Uterus (tissue), 3 donors: ENCODE measurements at regions not wholly inside any gene's neighbourhood (a gene's known extent, or its start where the extent isn't known, plus 50 kb on each side); places are given as distances from the start of the nearest gene placed in this dataset.

ENCODE experiments used
- DNase-seq, 2 donors: peaks; one replicate each; pipeline ENCODE4 v3.0.0-alpha.2; 2019 to 2020
- H3K27ac ChIP-seq, 2 donors: fragments of 200-600 bp; sonication (generic); 1 replicate in 1 of 2; 2 replicates in 1 of 2; pipeline ENCODE4 v1.5.1; 2016 to 2018
- H3K27me3 ChIP-seq, 2 donors: fragments of 200-600 bp; sonication (generic); one replicate each; pipeline ENCODE4 v1.5.1; 2018 to 2019; ENCODE audit warnings: control low read depth in 1 of 2
- H3K36me3 ChIP-seq, 2 donors: fragments of 200-600 bp; sonication (generic); one replicate each; pipeline ENCODE4 v1.5.1; 2019; ENCODE audit warnings: control low read depth in 1 of 2
- H3K4me1 ChIP-seq, 2 donors: fragments of 200-600 bp; sonication (generic); one replicate each; pipeline ENCODE4 v1.5.1; 2018 to 2019; ENCODE audit warnings: control low read depth in 1 of 2
- H3K4me3 ChIP-seq, 2 donors: fragments of 200-600 bp; sonication (generic); 1 replicate in 1 of 2; 2 replicates in 1 of 2; pipeline ENCODE4 v1.5.1; 2018 to 2019; ENCODE audit warnings: mild to moderate bottlenecking in 1 of 2
- H3K9me3 ChIP-seq, 2 donors: fragments of 200-600 bp; sonication (generic); one replicate each; pipeline ENCODE4 v1.5.1; 2019; ENCODE audit warnings: control low read depth in 1 of 2
- POLR2A ChIP-seq, 2 donors: fragments of 450-650 bp; IDR thresholded peaks; one replicate each; pipeline ENCODE4 v1.6.1; 2016; ENCODE audit warnings: antibody characterized with exemption in 2 of 2, mild to moderate bottlenecking in 1 of 2, moderate library complexity in 1 of 2
- intact Hi-C: fragments of 100-400 bp; cut with DNase I; formaldehyde crosslinking; loops from one replicate; pipeline ENCODE4 v1.15.1; 2023; ENCODE audit warnings: low total_unique reads
- TF ChIP-seq, protein P1 (sequence below), 4 experiments: fragments of 200-600 bp in 2 of 4; fragments of 450-650 bp in 2 of 4; sonication (generic) in 2 of 4; IDR thresholded peaks; one replicate each; pipeline ENCODE4 v1.5.1; 2016 to 2019; ENCODE audit warnings: antibody characterized with exemption in 4 of 4, mild to moderate bottlenecking in 2 of 4, moderate library complexity in 1 of 4
- donor health status: DM: yes; HTN: yes; CAD: no.

DNA sequence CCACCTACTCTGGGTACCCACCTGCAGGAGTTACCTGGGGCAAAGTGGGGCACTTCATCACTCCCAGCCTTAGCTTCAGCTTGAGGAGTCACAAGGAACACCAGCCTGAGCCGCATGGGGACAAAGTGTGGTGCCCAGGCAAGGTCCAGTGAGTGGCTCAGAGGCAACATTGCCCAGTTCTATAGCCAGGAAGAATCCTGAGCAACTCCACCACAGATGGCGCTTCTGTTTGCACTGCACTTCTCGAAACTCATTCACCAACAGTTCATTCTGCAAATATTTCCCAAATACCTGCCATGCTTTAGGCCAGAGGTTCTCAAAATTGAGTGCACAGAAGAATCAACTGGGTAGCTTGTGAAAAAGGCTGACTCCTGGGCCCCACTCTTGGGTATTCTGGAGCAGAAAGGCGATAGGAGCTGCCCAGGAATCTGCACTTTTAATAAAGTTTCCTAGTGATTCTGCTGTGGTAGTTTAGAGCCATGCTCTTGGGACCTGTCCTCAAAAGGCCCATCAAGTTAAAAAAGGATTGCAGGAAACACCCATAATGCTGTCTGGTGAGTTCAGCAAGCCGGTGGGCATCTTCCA lies 83.1 kb downstream of the VEGFA start:
- Histone ChIP-seq H3K27me3 (no peaks in the 10 kb centered on the region), H3K9me3 (no peaks in the 10 kb centered on the region), H3K4me3 (no peak overlapping the region), H3K4me1 (no peaks in the 10 kb centered on the region), H3K27ac (no peak overlapping the region), H3K36me3 (no peaks in the 10 kb centered on the region)
- TF ChIP-seq, protein P1, sequence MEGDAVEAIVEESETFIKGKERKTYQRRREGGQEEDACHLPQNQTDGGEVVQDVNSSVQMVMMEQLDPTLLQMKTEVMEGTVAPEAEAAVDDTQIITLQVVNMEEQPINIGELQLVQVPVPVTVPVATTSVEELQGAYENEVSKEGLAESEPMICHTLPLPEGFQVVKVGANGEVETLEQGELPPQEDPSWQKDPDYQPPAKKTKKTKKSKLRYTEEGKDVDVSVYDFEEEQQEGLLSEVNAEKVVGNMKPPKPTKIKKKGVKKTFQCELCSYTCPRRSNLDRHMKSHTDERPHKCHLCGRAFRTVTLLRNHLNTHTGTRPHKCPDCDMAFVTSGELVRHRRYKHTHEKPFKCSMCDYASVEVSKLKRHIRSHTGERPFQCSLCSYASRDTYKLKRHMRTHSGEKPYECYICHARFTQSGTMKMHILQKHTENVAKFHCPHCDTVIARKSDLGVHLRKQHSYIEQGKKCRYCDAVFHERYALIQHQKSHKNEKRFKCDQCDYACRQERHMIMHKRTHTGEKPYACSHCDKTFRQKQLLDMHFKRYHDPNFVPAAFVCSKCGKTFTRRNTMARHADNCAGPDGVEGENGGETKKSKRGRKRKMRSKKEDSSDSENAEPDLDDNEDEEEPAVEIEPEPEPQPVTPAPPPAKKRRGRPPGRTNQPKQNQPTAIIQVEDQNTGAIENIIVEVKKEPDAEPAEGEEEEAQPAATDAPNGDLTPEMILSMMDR (IDR thresholded peaks at IDR 0.05): no peak
- no peak for TF ChIP-seq POLR2A (IDR thresholded peaks at IDR 0.05)
- intact Hi-C loops: no loop called here
- no peak for DNase-seq

DNA sequence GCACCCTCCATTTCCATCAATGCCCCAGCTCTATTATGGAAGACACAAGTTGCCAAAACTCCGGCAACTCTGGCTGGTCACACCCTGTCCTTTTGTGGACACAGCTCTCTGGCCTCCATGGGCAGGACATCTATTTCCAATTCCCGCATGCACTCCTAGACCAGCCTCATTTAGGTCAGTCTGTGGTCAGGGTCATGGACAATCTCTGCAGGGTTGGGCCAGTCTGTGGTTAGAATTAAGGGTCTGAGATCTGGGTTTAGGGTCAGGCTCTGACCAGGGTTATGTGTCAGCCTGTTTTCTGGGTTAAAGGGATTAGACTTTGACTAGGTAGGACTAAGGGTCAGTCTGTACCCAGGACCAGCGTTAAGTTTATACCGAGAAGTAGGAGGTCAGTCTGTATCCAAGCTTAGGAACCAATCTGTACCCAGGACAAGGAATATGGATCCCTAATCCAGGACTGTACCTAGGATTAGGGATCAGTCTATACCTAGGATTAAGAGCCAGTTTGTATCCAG lies 82.4 kb downstream of the VEGFA start:
- Histone ChIP-seq H3K27ac (no peak overlapping the region), H3K36me3 (no peaks in the 10 kb centered on the region), H3K9me3 (no peaks in the 10 kb centered on the region), H3K27me3 (no peaks in the 10 kb centered on the region), H3K4me1 (no peaks in the 10 kb centered on the region), H3K4me3 (no peak overlapping the region)
- no peak for DNase-seq
- TF ChIP-seq, protein P1 (IDR thresholded peaks at IDR 0.05): no peak
- TF ChIP-seq POLR2A (IDR thresholded peaks at IDR 0.05): no peak
- intact Hi-C loops: no loop called here

DNA sequence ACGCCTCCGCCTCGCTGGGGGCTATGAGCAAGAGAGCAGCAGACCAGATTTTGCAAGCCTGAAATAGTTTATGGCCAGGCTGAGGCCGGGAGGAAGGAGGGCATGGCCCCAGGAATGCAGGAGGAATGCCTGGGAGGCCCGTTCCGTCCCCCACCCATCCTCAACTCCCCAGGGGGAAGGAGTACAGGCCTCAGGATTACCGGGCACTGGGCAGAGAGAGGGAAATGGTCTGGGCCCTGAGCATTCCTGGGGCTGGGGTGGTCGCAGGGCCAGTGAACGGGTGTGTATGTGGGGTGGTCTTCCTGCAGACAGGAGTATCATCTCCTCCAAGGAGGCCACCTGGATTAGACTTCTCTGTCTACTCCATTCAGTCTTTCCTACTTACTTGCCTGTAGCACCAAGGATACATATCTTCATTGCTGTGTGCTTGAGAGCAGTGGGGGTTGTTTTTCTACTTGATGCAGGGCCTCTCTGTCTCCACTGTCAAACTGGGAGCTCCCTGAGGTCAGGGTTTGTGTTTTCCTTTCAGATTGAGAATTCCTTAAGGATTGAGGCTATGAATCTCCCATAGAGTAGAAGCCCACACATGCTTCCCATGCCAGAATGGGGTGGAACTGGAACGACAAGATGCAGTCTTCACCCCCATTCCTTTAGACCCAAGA lies 81.3 kb downstream of the VEGFA start:
- DNase-seq: no peak
- Histone ChIP-seq H3K36me3 (no peaks in the 10 kb centered on the region), H3K4me3 (no peak overlapping the region), H3K27me3 (no peaks in the 10 kb centered on the region), H3K4me1 (no peaks in the 10 kb centered on the region), H3K27ac (no peak overlapping the region), H3K9me3 (no peaks in the 10 kb centered on the region)
- intact Hi-C loops: no loop called here
- TF ChIP-seq POLR2A (IDR thresholded peaks at IDR 0.05): no peak
- TF ChIP-seq, protein P1 (IDR thresholded peaks at IDR 0.05): no peak

DNA sequence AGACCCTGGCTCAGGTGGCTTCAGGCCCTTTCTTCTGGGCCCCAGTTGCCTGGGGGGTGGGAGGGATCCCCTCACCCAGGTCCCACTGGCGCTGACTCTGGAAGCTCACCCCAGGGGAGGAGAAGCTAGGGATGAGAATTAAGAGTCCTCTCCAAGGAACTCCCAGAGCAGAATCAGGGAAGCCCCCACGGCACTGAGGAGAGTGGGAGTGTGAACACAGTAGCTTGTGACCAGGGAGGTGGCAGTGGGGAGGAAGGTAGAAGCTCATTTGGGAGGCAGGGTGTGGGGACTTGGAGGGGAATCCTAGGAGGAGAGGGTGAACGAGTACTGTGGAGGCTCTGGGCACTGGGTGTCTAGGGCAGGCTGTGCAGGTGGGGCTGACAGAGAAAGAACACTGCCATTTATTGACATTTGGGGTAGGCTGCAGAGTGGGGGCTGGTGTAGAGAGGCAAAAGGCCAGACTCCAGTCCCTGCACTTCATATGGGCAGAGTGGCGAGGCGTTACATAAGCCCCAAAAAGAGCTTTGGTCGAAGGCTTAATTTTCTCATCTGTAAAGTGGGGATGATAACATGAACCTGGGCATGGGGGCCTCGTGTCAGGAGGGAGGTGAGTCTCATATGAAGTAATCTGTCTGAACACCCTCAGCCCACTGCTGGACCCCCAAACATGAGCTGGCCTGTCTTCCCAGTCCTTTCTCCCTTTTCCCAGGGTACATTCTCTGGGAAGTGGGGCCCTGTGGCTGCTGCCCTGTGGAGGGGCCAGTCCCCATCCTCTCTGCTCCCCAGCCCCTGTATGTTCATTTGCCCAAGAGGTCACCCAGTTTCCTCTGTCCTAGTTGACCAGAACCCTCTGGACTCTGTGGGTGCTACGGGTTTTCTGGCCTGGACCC lies 80.5 kb downstream of the VEGFA start:
- intact Hi-C loops: no loop called here
- DNase-seq: no peak
- TF ChIP-seq POLR2A (IDR thresholded peaks at IDR 0.05): no peak
- TF ChIP-seq, protein P1 (IDR thresholded peaks at IDR 0.05): no peak
- Histone ChIP-seq H3K36me3 (no peaks in the 10 kb centered on the region), H3K27me3 (no peaks in the 10 kb centered on the region), H3K4me3 (no peak overlapping the region), H3K9me3 (no peaks in the 10 kb centered on the region), H3K4me1 (no peaks in the 10 kb centered on the region), H3K27ac (no peak overlapping the region)

DNA sequence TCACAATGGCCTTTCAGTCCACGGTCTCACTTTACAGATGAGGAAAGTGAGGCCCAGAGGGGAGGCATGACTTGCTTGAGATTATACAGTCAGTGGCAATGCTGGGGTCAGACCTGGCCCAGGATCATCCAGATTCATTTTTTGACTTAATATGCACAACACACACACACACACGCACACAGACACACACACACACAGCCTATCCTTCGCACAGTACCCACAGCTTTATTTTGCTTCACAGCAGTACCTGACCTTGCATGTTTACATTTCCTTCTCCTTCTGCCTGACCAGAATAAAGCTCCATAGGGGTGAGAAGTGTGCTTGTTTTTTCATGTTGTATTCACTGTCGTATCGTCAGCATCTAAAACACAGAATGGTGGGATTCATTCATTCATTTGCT lies 79.8 kb downstream of the VEGFA start:
- intact Hi-C loops: no loop called here

More for the DNA sequence above, 79.8 kb downstream of the VEGFA start:
- no peak overlapping the region for H3K27ac ChIP-seq
- H3K4me3 ChIP-seq: no peak overlapping the region
- no peak for DNase-seq
- H3K4me1 ChIP-seq: no peaks in the 10 kb centered on the region
- H3K9me3 ChIP-seq: no peaks in the 10 kb centered on the region
- H3K36me3 ChIP-seq: no peaks in the 10 kb centered on the region
- H3K27me3 ChIP-seq: no peaks in the 10 kb centered on the region
- TF ChIP-seq POLR2A (IDR thresholded peaks at IDR 0.05): no peak
- TF ChIP-seq, protein P1 (IDR thresholded peaks at IDR 0.05): no peak
